Activated CD8-positive, alpha-beta T cell treated with anti-CD3 and anti-CD28 coated beads, Interleukin-2, amount 10 ng/mL, durations not matched to agents 7 days and 5 days (primary cell): ENCODE measurements at regions not wholly inside any gene's neighbourhood (a gene's known extent, or its start where the extent isn't known, plus 50 kb on each side); places are given as distances from the start of the nearest gene placed in this dataset.
A peak's percentile ranks its signal among the peaks of the same experiment; 100 is the strongest.

Experiments used
- ATAC-seq: fragments of 150-1000 bp; cut with Tn5 transposase; one replicate; pipeline ENCODE4 v1.10.0; 2021; ENCODE audit warnings: moderate library complexity
- CTCF ChIA-PET: fragments of 350-600 bp; sonication (Branson Sonifier 250); formaldehyde crosslinking; loops from one replicate; lab custom pipeline; 2021; ENCODE audit warnings: antibody characterized with exemption; lab: Charles Lee
- POLR2A ChIA-PET: fragments of 350-600 bp; sonication (Branson Sonifier 250); formaldehyde crosslinking; loops from one replicate; lab custom pipeline; 2021; ENCODE audit warnings: antibody characterized with exemption; lab: Charles Lee
- DNase-seq: peaks from one replicate; pipeline ENCODE4 v3.0.0-alpha.2; 2020
- H3K27ac Mint-ChIP-seq: one replicate; pipeline ENCODE4 v1.8.0; 2021; ENCODE audit warnings: mild to moderate bottlenecking, mixed read lengths
- H3K27me3 Mint-ChIP-seq: one replicate; pipeline ENCODE4 v1.8.0; 2021; ENCODE audit warnings: low read depth, mixed read lengths
- H3K36me3 Mint-ChIP-seq: one replicate; pipeline ENCODE4 v1.8.0; 2021; ENCODE audit warnings: low read depth, mixed read lengths
- H3K4me1 Mint-ChIP-seq: one replicate; pipeline ENCODE4 v1.8.0; 2021; ENCODE audit warnings: low read depth, mixed read lengths
- H3K4me3 Mint-ChIP-seq: one replicate; pipeline ENCODE4 v1.8.0; 2021; ENCODE audit warnings: mild to moderate bottlenecking, mixed read lengths
- H3K9me3 Mint-ChIP-seq: one replicate; pipeline ENCODE4 v1.8.0; 2022; ENCODE audit warnings: mixed read lengths; ENCODE audit not compliant: insufficient read depth

- Mint-ChIP-seq H3K9me3 (no peaks in the 10 kb centered on the region), H3K4me1 (no peaks in the 10 kb centered on the region), H3K27me3 (no peaks in the 10 kb centered on the region), H3K36me3 (no peaks in the 10 kb centered on the region), H3K4me3 (no peak overlapping the region), H3K27ac (no peak overlapping the region)
- ChIA-PET CTCF (no interaction called here), POLR2A (no interaction called here)
- DNase-seq: no peak
- ATAC-seq: no peak
Measured at GRCh38 chr3:176948151-176948550, 249.1 kb downstream of the TBL1XR1 start.

- ChIA-PET POLR2A (no interaction called here), CTCF (no interaction called here)
- DNase-seq: no peak
- Mint-ChIP-seq H3K27ac (no peak overlapping the region), H3K4me1 (peaks cover 7% of the 10 kb centered on the region), H3K27me3 (peaks cover 2% of the 10 kb centered on the region), H3K36me3 (no peaks in the 10 kb centered on the region), H3K4me3 (no peak overlapping the region), H3K9me3 (no peaks in the 10 kb centered on the region)
- ATAC-seq: no peak
Measured at GRCh38 chr3:176946202-176946601, 251.1 kb downstream of the TBL1XR1 start.

- H3K27ac Mint-ChIP-seq: no peak overlapping the region
Measured at GRCh38 chr3:176942305-176942704, 255.0 kb downstream of the TBL1XR1 start.

GRCh38 chr3:176941689-176942088 lies 255.6 kb downstream of the TBL1XR1 start:
- DNase-seq (no peak), ATAC-seq (no peak)
- Mint-ChIP-seq H3K27ac (no peak overlapping the region), H3K27me3 (peaks cover 3% of the 10 kb centered on the region), H3K9me3 (no peaks in the 10 kb centered on the region), H3K4me1 (peaks cover 7% of the 10 kb centered on the region), H3K4me3 (no peak overlapping the region), H3K36me3 (no peaks in the 10 kb centered on the region)
- ChIA-PET CTCF (interaction anchor here (1.4 to 1.5 kb wide), 2 partner anchors 10 to 69 kb away, joined by 3 to 10 read pairs; no protein-coding TSS in a partner anchor), POLR2A (no interaction called here)

More at GRCh38 chr3:176942305-176942704, 255.0 kb downstream of the TBL1XR1 start:
- Mint-ChIP-seq H3K36me3 (no peaks in the 10 kb centered on the region), H3K27me3 (peaks cover 3% of the 10 kb centered on the region), H3K9me3 (no peaks in the 10 kb centered on the region), H3K4me1 (peaks cover 7% of the 10 kb centered on the region), H3K4me3 (no peak overlapping the region)
- POLR2A ChIA-PET: no interaction called here
- ATAC-seq (no peak), DNase-seq (no peak)
- CTCF ChIA-PET: no interaction called here

GRCh38 chr3:176939022-176939817 lies 258.1 kb downstream of the TBL1XR1 start:
- H3K27ac Mint-ChIP-seq: no peak overlapping the region
- no peak overlapping the region for H3K4me3 Mint-ChIP-seq
- no peaks in the 10 kb centered on the region for H3K36me3 Mint-ChIP-seq
- H3K9me3 Mint-ChIP-seq: no peaks in the 10 kb centered on the region
- ATAC-seq (peak; percentile 75), DNase-seq (peak; percentile 57)
- ChIA-PET POLR2A (no interaction called here), CTCF (interaction anchor here (0.6 to 2.8 kb wide), 10 partner anchors 10 to 838 kb away, joined by 3 to 43 read pairs (median 3); no protein-coding TSS in a partner anchor)
- peaks cover 7% of the 10 kb centered on the region for H3K4me1 Mint-ChIP-seq
- peaks cover 8% of the 10 kb centered on the region for H3K27me3 Mint-ChIP-seq

- H3K27me3 Mint-ChIP-seq: peaks cover 11% of the 10 kb centered on the region
- H3K4me1 Mint-ChIP-seq: peaks cover 7% of the 10 kb centered on the region
- DNase-seq (no peak), ATAC-seq (no peak)
- ChIA-PET POLR2A (no interaction called here), CTCF (interaction anchor here (0.5 to 2.8 kb wide), 6 partner anchors 9 to 743 kb away, joined by 3 to 43 read pairs (median 4); no protein-coding TSS in a partner anchor)
- H3K27ac Mint-ChIP-seq: no peak overlapping the region
- H3K36me3 Mint-ChIP-seq: no peaks in the 10 kb centered on the region
- no peak overlapping the region for H3K4me3 Mint-ChIP-seq
- H3K9me3 Mint-ChIP-seq: no peaks in the 10 kb centered on the region
Measured at GRCh38 chr3:176937994-176938393, 259.3 kb downstream of the TBL1XR1 start.

- ChIA-PET POLR2A (no interaction called here), CTCF (interaction anchor here (0.7 to 2.8 kb wide), 3 partner anchors 8 to 743 kb away, joined by 3 to 43 read pairs (median 6); no protein-coding TSS in a partner anchor)
- Mint-ChIP-seq H3K27ac (no peak overlapping the region), H3K4me3 (no peak overlapping the region), H3K36me3 (no peaks in the 10 kb centered on the region), H3K9me3 (no peaks in the 10 kb centered on the region), H3K4me1 (peaks cover 7% of the 10 kb centered on the region), H3K27me3 (peaks cover 11% of the 10 kb centered on the region)
- DNase-seq (no peak), ATAC-seq (no peak)
Measured at GRCh38 chr3:176937541-176937940, 259.7 kb downstream of the TBL1XR1 start.

GRCh38 chr3:176935194-176935888 lies 261.9 kb downstream of the TBL1XR1 start:
- peaks cover 9% of the 10 kb centered on the region for H3K27me3 Mint-ChIP-seq
- no peaks in the 10 kb centered on the region for H3K9me3 Mint-ChIP-seq
- DNase-seq (no peak), ATAC-seq (no peak)
- no peaks in the 10 kb centered on the region for H3K4me1 Mint-ChIP-seq
- POLR2A ChIA-PET: no interaction called here
- CTCF ChIA-PET: interaction anchor here (1.1 kb wide), 1 partner anchor 61 kb away, joined by 3 read pairs; no protein-coding TSS in a partner anchor
- H3K27ac Mint-ChIP-seq: no peak overlapping the region
- no peak overlapping the region for H3K4me3 Mint-ChIP-seq
- no peaks in the 10 kb centered on the region for H3K36me3 Mint-ChIP-seq

GRCh38 chr3:176934698-176935097 lies 262.6 kb downstream of the TBL1XR1 start:
- H3K27me3 Mint-ChIP-seq: peaks cover 9% of the 10 kb centered on the region

GRCh38 chr3:176933704-176934103 lies 263.6 kb downstream of the TBL1XR1 start:
- POLR2A ChIA-PET: no interaction called here
- no peaks in the 10 kb centered on the region for H3K4me1 Mint-ChIP-seq
- CTCF ChIA-PET: no interaction called here
- no peaks in the 10 kb centered on the region for H3K9me3 Mint-ChIP-seq
- ATAC-seq (no peak), DNase-seq (no peak)
- no peak overlapping the region for H3K4me3 Mint-ChIP-seq
- no peaks in the 10 kb centered on the region for H3K36me3 Mint-ChIP-seq
- H3K27me3 Mint-ChIP-seq: peaks cover 14% of the 10 kb centered on the region
- no peak overlapping the region for H3K27ac Mint-ChIP-seq

More at GRCh38 chr3:176934698-176935097, 262.6 kb downstream of the TBL1XR1 start:
- no peak overlapping the region for H3K27ac Mint-ChIP-seq
- POLR2A ChIA-PET: no interaction called here
- DNase-seq: no peak
- no peaks in the 10 kb centered on the region for H3K9me3 Mint-ChIP-seq
- H3K4me1 Mint-ChIP-seq: no peaks in the 10 kb centered on the region
- H3K4me3 Mint-ChIP-seq: no peak overlapping the region
- H3K36me3 Mint-ChIP-seq: no peaks in the 10 kb centered on the region
- CTCF ChIA-PET: no interaction called here
- no peak for ATAC-seq

- H3K36me3 Mint-ChIP-seq: no peaks in the 10 kb centered on the region
- H3K27ac Mint-ChIP-seq: no peak overlapping the region
- no peak overlapping the region for H3K4me3 Mint-ChIP-seq
- no peaks in the 10 kb centered on the region for H3K4me1 Mint-ChIP-seq
- POLR2A ChIA-PET: no interaction called here
- CTCF ChIA-PET: no interaction called here
- ATAC-seq (no peak), DNase-seq (no peak)
- peaks cover 17% of the 10 kb centered on the region for H3K27me3 Mint-ChIP-seq
- H3K9me3 Mint-ChIP-seq: no peaks in the 10 kb centered on the region
Measured at GRCh38 chr3:176932433-176932832, 264.8 kb downstream of the TBL1XR1 start.

GRCh38 chr3:176931991-176932390 lies 265.3 kb downstream of the TBL1XR1 start:
- Mint-ChIP-seq H3K27me3 (peaks cover 20% of the 10 kb centered on the region), H3K27ac (no peak overlapping the region), H3K4me1 (no peaks in the 10 kb centered on the region), H3K9me3 (no peaks in the 10 kb centered on the region), H3K4me3 (no peak overlapping the region), H3K36me3 (no peaks in the 10 kb centered on the region)
- DNase-seq (no peak), ATAC-seq (no peak)
- ChIA-PET CTCF (no interaction called here), POLR2A (no interaction called here)
